ENCODE measurements at regions not wholly inside any gene's neighbourhood (a gene's known extent, or its start where the extent isn't known, plus 50 kb on each side); places are given as distances from the start of the nearest gene placed in this dataset.

GRCh38 chr5:67693956-67694809, 497.6 kb upstream of the CD180 start:
- no peak for TF ChIP-seq ZNF121 (CRISPR knock-in tag; IDR thresholded peaks at IDR 0.05)
- no peak for TF ChIP-seq ELF4 (CRISPR knock-in tag; IDR thresholded peaks at IDR 0.05; ENCODE audit: low read depth)
- TF ChIP-seq CTCF (IDR thresholded peaks at IDR 0.05): no peak
- no peak for TF ChIP-seq PRDM15 (CRISPR knock-in tag; IDR thresholded peaks at IDR 0.05)
- CTCF ChIA-PET: no interaction called here
- ATAC-seq: no peak
- Mint-ChIP-seq H3K4me3 (no peak overlapping the region), H3K4me1 (no peaks in the 10 kb centered on the region), H3K9me3 (peaks cover 11% of the 10 kb centered on the region), H3K27me3 (ENCODE audit: low read depth) (no peaks in the 10 kb centered on the region), H3K36me3 (peaks cover 7% of the 10 kb centered on the region), H3K27ac (no peak overlapping the region)
- POLR2A ChIA-PET: no interaction called here
- no peak for DNase-seq (ENCODE audit: low spot score)

DNA sequence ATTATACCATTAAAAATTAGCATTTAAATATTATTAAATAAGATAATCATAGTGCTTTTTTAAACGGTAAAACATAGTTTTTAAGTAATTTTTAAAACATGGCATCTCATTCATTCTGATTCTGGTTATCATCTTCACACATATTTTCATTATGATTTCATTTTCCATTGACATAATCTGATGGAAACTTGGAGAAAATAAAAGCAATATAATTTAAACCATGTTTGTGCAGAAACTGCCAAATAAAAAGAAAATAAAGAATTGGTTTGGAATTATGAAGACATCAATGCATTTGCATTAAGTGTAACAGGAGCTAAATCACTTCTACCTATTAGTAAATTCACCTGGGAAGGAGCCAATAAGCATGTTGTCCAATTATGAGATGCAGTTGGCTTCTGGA, 490.1 kb upstream of the CD180 start:
- Mint-ChIP-seq H3K4me3 (no peak overlapping the region), H3K27ac (no peak overlapping the region), H3K36me3 (peaks cover 32% of the 10 kb centered on the region), H3K4me1 (no peaks in the 10 kb centered on the region), H3K9me3 (peaks cover 55% of the 10 kb centered on the region), H3K27me3 (ENCODE audit: low read depth) (no peaks in the 10 kb centered on the region; the same call in 1 of the 2 replicates)
- ChIA-PET CTCF (no interaction called here), POLR2A (no interaction called here)
- TF ChIP-seq CDX4 (CRISPR knock-in tag; IDR thresholded peaks at IDR 0.05; ENCODE audit: borderline replicate concordance): no peak
- no peak for TF ChIP-seq ZNF232 (CRISPR knock-in tag; IDR thresholded peaks at IDR 0.05)
- TF ChIP-seq FOXP4 (CRISPR knock-in tag; IDR thresholded peaks at IDR 0.05): no peak
- TF ChIP-seq, protein P1, sequence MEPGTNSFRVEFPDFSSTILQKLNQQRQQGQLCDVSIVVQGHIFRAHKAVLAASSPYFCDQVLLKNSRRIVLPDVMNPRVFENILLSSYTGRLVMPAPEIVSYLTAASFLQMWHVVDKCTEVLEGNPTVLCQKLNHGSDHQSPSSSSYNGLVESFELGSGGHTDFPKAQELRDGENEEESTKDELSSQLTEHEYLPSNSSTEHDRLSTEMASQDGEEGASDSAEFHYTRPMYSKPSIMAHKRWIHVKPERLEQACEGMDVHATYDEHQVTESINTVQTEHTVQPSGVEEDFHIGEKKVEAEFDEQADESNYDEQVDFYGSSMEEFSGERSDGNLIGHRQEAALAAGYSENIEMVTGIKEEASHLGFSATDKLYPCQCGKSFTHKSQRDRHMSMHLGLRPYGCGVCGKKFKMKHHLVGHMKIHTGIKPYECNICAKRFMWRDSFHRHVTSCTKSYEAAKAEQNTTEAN (CRISPR knock-in tag; IDR thresholded peaks at IDR 0.05): no peak
- no peak for TF ChIP-seq GTF2I (CRISPR knock-in tag; conservative IDR thresholded peaks at IDR 0.05)
- TF ChIP-seq, protein P2, sequence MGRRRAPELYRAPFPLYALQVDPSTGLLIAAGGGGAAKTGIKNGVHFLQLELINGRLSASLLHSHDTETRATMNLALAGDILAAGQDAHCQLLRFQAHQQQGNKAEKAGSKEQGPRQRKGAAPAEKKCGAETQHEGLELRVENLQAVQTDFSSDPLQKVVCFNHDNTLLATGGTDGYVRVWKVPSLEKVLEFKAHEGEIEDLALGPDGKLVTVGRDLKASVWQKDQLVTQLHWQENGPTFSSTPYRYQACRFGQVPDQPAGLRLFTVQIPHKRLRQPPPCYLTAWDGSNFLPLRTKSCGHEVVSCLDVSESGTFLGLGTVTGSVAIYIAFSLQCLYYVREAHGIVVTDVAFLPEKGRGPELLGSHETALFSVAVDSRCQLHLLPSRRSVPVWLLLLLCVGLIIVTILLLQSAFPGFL (CRISPR knock-in tag; IDR thresholded peaks at IDR 0.05; ENCODE audit: borderline replicate concordance): no peak
- TF ChIP-seq ZNF317 (CRISPR knock-in tag; IDR thresholded peaks at IDR 0.05; ENCODE audit: borderline replicate concordance, low read depth): no peak
- TF ChIP-seq ERG (CRISPR knock-in tag; IDR thresholded peaks at IDR 0.05): no peak
- no peak for TF ChIP-seq SP1 (CRISPR knock-in tag; conservative IDR thresholded peaks at IDR 0.05)
- TF ChIP-seq FOXJ3 (CRISPR knock-in tag; IDR thresholded peaks at IDR 0.05; ENCODE audit: borderline replicate concordance): no peak
- TF ChIP-seq CREB1 (CRISPR knock-in tag; IDR thresholded peaks at IDR 0.05): no peak
- ATAC-seq (no peak), DNase-seq (ENCODE audit: low spot score) (no peak)

Measured in WTC11 (cell line).